ENCODE measurements at regions not wholly inside any gene's neighbourhood (a gene's known extent, or its start where the extent isn't known, plus 50 kb on each side); places are given as distances from the start of the nearest gene placed in this dataset.
"Not testable (repeated sequence)": the region's sequence is repeated elsewhere in the genome, so short reads cannot be mapped to it uniquely, and the experiment has no call there.

DNA sequence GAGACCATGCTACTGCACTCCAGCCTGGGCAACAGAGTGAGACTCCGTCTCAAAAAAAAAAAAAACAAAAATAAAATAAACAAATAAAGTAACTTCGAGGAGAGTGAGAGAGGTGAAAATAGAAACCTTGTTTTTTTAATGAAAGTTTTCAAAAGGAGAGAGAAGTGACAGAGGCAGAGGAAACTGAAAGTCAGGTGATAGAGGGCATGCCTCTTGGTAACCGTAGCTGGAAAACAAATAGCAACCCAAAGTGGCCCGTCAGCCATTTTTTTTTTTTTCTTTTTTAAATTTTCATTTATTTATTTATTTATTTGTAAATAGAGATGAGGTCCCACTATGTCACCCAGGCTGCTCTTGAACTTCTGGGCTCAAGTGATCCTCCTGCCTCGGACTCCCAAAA lies 347.0 kb downstream of the SRGAP2C start:
- CTCF ChIA-PET; H3K27ac ChIP-seq (ENCODE audit: low read length); H3K4me1 ChIP-seq (ENCODE audit: control insufficient read depth, insufficient read depth, low read length): not testable (repeated sequence)

DNA sequence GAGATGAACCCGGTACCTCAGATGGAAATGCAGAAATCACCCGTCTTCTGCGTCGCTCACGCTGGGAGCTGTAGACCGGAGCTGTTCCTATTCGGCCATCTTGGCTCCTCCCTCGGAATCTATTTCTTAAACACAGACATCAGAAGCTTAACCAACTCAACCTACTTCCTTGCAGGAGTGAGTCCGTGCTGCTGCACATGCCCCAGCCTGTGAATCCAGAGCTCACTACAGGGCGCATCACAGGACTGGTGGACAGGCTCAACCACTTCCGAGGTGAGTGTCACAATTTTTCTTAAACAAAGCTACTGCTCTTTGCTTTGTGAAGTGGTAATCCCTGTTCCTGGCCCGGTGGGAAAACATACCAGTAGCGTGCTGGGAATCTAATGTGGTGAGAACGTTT lies 353.4 kb downstream of the SRGAP2C start:
- H3K4me1 ChIP-seq (ENCODE audit: control insufficient read depth, insufficient read depth, low read length); in situ Hi-C loops (cut with HindIII; ENCODE audit: low pct_unique_long_range_greater_than_20kb, low sequenced_read_pairs); H3K27ac ChIP-seq (ENCODE audit: low read length); BruUV-seq (replicated peaks); H3K36me3 ChIP-seq (ENCODE audit: control insufficient read depth, insufficient read depth, low read length); H3K9me3 ChIP-seq (ENCODE audit: control insufficient read depth, insufficient read depth, low read depth, low read length); H3K27me3 ChIP-seq (ENCODE audit: control insufficient read depth, insufficient read depth, low read length); intact Hi-C loops (cut with micrococcal nuclease; ENCODE audit: unreplicated experiment); ATAC-seq; POLR2A ChIA-PET; CTCF ChIA-PET; DNase-seq (ENCODE audit: low read depth, low spot score); H3K4me3 ChIP-seq (ENCODE audit: low read depth in 2 of 2, low read length in 2 of 2): not testable (repeated sequence)

More for the DNA sequence above, 347.0 kb downstream of the SRGAP2C start:
- intact Hi-C loops (cut with micrococcal nuclease; ENCODE audit: unreplicated experiment); H3K36me3 ChIP-seq (ENCODE audit: control insufficient read depth, insufficient read depth, low read length); DNase-seq (ENCODE audit: low read depth, low spot score); H3K27me3 ChIP-seq (ENCODE audit: control insufficient read depth, insufficient read depth, low read length); POLR2A ChIA-PET; ATAC-seq; H3K4me3 ChIP-seq (ENCODE audit: low read depth in 2 of 2, low read length in 2 of 2); in situ Hi-C loops (cut with HindIII; ENCODE audit: low pct_unique_long_range_greater_than_20kb, low sequenced_read_pairs); BruUV-seq (replicated peaks); H3K9me3 ChIP-seq (ENCODE audit: control insufficient read depth, insufficient read depth, low read depth, low read length): not testable (repeated sequence)

DNA sequence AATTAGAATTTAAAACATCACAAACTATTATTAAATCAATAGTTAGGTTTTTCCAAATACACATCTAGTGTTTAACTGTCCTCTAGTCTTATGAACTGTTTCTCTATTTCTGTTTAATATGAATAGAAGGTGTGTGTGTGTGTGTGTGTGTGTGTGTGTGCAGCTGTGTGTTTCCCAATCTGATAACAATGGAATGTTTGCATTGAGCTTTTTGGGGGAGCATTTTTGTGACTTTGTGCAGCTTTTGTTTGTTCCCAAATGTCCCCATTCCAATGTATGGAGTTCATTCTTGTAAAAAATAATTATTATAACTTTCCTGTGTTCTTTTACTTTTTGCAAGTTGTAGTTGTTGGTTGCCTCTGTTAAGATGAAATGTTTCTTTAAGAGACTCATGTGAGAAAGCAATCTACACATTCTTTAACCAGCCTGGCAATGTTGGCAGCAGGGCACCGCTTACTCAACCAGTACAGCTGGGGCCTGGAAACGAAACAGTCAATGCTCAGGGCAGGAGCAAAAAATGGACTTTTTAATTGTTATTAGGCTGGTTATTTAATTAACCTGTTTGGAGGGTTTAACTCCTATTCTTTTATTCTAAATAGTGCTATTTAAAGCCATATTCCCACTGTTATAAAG lies 354.3 kb downstream of the SRGAP2C start:
- H3K36me3 ChIP-seq (ENCODE audit: control insufficient read depth, insufficient read depth, low read length): no peaks in the 10 kb centered on the region
- BruUV-seq (replicated peaks): no TSS peak
- ATAC-seq (no peak), DNase-seq (ENCODE audit: low read depth, low spot score) (no peak)
- in situ Hi-C loops (cut with HindIII; ENCODE audit: low pct_unique_long_range_greater_than_20kb, low sequenced_read_pairs) (no loop called here), intact Hi-C loops (cut with micrococcal nuclease; ENCODE audit: unreplicated experiment) (no loop called here)
- H3K27me3 ChIP-seq (ENCODE audit: control insufficient read depth, insufficient read depth, low read length): peaks cover 3% of the 10 kb centered on the region; the same call in 1 of the 2 replicates
- POLR2A ChIA-PET: no interaction called here
- TF ChIP-seq, protein P1, sequence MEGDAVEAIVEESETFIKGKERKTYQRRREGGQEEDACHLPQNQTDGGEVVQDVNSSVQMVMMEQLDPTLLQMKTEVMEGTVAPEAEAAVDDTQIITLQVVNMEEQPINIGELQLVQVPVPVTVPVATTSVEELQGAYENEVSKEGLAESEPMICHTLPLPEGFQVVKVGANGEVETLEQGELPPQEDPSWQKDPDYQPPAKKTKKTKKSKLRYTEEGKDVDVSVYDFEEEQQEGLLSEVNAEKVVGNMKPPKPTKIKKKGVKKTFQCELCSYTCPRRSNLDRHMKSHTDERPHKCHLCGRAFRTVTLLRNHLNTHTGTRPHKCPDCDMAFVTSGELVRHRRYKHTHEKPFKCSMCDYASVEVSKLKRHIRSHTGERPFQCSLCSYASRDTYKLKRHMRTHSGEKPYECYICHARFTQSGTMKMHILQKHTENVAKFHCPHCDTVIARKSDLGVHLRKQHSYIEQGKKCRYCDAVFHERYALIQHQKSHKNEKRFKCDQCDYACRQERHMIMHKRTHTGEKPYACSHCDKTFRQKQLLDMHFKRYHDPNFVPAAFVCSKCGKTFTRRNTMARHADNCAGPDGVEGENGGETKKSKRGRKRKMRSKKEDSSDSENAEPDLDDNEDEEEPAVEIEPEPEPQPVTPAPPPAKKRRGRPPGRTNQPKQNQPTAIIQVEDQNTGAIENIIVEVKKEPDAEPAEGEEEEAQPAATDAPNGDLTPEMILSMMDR (IDR thresholded peaks at IDR 0.05): no peak
- TF ChIP-seq, protein P2, sequence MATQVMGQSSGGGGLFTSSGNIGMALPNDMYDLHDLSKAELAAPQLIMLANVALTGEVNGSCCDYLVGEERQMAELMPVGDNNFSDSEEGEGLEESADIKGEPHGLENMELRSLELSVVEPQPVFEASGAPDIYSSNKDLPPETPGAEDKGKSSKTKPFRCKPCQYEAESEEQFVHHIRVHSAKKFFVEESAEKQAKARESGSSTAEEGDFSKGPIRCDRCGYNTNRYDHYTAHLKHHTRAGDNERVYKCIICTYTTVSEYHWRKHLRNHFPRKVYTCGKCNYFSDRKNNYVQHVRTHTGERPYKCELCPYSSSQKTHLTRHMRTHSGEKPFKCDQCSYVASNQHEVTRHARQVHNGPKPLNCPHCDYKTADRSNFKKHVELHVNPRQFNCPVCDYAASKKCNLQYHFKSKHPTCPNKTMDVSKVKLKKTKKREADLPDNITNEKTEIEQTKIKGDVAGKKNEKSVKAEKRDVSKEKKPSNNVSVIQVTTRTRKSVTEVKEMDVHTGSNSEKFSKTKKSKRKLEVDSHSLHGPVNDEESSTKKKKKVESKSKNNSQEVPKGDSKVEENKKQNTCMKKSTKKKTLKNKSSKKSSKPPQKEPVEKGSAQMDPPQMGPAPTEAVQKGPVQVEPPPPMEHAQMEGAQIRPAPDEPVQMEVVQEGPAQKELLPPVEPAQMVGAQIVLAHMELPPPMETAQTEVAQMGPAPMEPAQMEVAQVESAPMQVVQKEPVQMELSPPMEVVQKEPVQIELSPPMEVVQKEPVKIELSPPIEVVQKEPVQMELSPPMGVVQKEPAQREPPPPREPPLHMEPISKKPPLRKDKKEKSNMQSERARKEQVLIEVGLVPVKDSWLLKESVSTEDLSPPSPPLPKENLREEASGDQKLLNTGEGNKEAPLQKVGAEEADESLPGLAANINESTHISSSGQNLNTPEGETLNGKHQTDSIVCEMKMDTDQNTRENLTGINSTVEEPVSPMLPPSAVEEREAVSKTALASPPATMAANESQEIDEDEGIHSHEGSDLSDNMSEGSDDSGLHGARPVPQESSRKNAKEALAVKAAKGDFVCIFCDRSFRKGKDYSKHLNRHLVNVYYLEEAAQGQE (IDR thresholded peaks at IDR 0.05; ENCODE audit: insufficient read depth in 1 of 2, low read depth in 2 of 2, low read length in 1 of 2): no peak
- TF ChIP-seq SIN3A (IDR thresholded peaks at IDR 0.05; ENCODE audit: borderline replicate concordance, insufficient read depth, low read depth, low read length): no peak
- H3K27ac ChIP-seq (ENCODE audit: low read length): no peak overlapping the region
- CTCF ChIA-PET: no interaction called here
- H3K4me3 ChIP-seq (ENCODE audit: low read depth in 2 of 2, low read length in 2 of 2): no peak overlapping the region
- no peaks in the 10 kb centered on the region for H3K4me1 ChIP-seq (ENCODE audit: control insufficient read depth, insufficient read depth, low read length)
- no peaks in the 10 kb centered on the region for H3K9me3 ChIP-seq (ENCODE audit: control insufficient read depth, insufficient read depth, low read depth, low read length)

DNA sequence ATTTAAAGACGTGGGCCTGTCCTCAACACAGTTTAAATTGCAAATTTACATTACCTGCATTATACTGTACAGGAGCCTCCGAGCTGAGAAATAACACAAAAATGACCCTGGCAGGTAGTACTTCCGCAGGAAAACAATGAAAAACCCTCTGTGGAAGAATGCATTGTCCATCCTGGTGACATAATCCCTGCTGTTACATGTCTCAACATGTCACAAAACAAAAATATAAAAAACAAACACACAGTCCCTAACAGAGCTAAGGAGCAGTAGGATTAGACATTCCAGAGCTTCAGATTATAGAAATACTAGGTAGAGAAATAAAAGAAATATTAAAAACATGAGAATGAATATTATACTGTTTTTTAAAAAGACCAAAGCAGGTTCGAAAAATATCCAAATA lies 359.2 kb downstream of the SRGAP2C start:
- H3K36me3 ChIP-seq (ENCODE audit: control insufficient read depth, insufficient read depth, low read length); H3K27me3 ChIP-seq (ENCODE audit: control insufficient read depth, insufficient read depth, low read length); POLR2A ChIA-PET; BruUV-seq (replicated peaks); H3K9me3 ChIP-seq (ENCODE audit: control insufficient read depth, insufficient read depth, low read depth, low read length); CTCF ChIA-PET; H3K4me3 ChIP-seq (ENCODE audit: low read depth in 2 of 2, low read length in 2 of 2); ATAC-seq; H3K27ac ChIP-seq (ENCODE audit: low read length); in situ Hi-C loops (cut with HindIII; ENCODE audit: low pct_unique_long_range_greater_than_20kb, low sequenced_read_pairs); DNase-seq (ENCODE audit: low read depth, low spot score); H3K4me1 ChIP-seq (ENCODE audit: control insufficient read depth, insufficient read depth, low read length): not testable (repeated sequence)
- intact Hi-C loops (cut with micrococcal nuclease; ENCODE audit: unreplicated experiment): loop anchor here (10.0 kb wide), 1 partner anchor 59 kb away; no protein-coding TSS in a partner anchor

Data from Panc1 (cell line).